ENCODE measurements at regions not wholly inside any gene's neighbourhood (a gene's known extent, or its start where the extent isn't known, plus 50 kb on each side); places are given as distances from the start of the nearest gene placed in this dataset.

- TF ChIP-seq CTCF (IDR thresholded peaks at IDR 0.05) (no peak), POLR2AphosphoS5 (IDR thresholded peaks at IDR 0.05; ENCODE audit: low read depth, low read length) (no peak), TCF7L2 (IDR thresholded peaks at IDR 0.05; ENCODE audit: low read depth, low read length) (no peak)
Observed at GRCh38 chr11:116553482-116553881, 219.3 kb downstream of the BUD13 start.
